GM21423 (cell line): ENCODE measurements at regions not wholly inside any gene's neighbourhood (a gene's known extent, or its start where the extent isn't known, plus 50 kb on each side); places are given as distances from the start of the nearest gene placed in this dataset.

Experiments used
- ATAC-seq: cut with Tn5 transposase; IDR thresholded peaks from one replicate; pipeline ENCODE4 v1.9.1; 2021; ENCODE audit warnings: mild to moderate bottlenecking, moderate library complexity; ENCODE audit not compliant: unreplicated experiment

DNA sequence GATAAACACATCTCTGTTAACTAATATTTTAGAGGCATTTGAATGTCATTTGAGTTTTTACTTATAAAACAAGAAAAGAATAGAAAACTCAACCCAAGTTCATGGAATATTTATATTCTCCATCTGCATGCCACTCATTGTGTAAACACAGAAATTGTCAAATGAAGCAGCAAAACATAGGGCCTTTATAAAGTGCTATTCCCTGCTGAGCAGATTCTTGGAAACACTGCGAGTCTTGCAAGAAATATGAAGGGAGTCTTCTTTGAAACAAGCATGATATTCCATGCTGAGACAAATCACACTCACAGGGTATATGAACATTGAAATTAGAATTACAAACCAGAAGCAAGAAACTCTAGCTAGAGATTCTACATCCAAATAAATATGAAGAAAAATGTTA, 655.8 kb downstream of the BRINP3 start:
- no peak for ATAC-seq

- no peak for ATAC-seq
Observed at GRCh38 chr1:189834813-189835212, 642.9 kb downstream of the BRINP3 start.

DNA sequence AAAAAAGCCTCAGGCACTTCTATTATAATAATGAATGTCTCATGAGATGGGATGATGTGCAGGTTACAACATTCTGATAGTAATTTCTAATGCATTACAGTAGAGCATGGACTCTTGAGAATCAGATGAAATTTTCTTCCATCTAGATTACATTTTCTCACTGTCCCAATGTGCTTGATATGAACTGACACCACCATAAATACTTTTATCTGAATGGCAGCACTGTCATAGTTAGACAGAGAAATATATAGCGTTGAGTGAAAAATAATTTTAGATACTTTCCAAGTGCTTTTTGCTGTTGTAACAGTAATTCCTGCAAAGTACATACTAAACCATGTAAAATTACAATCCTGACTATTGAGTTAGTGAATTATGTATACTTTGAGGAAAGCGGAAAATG, 630.1 kb downstream of the BRINP3 start:
- ATAC-seq: no peak

GRCh38 chr1:189851806-189852367, 625.8 kb downstream of the BRINP3 start:
- ATAC-seq: no peak

DNA sequence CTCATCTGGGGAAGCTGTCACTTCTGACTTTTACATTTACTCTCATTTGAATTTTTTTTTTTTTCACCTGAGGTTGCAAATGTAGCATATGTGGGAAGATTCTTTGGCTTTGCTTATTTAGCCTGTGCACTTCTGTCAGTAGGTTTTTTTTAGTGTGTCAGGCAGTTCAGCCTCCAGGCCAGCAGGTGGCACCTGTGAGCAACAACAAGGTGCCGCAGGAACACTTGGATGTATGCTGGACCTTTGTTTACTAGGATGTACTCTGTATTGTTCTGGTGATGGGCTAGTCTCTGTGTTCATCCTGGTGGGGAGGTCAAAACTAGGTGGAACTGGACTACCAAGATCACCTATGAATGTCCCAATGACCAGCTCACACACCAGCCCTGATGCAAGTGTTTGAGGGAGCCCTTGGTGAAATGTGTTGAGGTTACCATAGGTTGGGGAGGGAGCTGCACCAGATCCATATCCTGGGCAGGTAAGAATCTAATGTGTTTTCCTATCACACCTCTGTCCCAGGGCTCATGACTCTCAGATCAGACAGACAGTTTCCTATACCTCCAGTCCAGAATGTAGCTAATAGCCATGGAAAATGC, 618.2 kb downstream of the BRINP3 start:
- ATAC-seq: peak; percentile 64

- ATAC-seq: no peak
Observed at GRCh38 chr1:189866606-189867005, 611.1 kb downstream of the BRINP3 start.

DNA sequence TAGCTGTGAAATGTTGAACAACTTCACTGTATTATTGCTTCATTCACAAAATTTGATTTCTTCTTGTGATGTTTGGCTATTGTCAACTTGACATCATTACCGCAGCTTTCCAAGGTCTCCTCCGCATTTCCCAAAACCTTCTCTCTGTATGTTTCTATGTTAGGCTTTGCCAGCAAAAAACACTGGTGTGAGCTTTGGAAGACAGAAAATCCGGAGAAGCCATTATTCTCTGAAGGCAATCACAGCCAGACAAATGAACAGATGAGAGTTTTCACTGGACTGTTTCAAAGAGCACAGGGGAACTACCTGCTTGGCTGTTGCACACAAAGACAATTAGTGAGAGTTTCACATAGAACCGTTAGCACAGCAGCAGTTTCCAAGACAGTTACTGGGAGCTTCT, 609.6 kb downstream of the BRINP3 start:
- ATAC-seq: no peak

DNA sequence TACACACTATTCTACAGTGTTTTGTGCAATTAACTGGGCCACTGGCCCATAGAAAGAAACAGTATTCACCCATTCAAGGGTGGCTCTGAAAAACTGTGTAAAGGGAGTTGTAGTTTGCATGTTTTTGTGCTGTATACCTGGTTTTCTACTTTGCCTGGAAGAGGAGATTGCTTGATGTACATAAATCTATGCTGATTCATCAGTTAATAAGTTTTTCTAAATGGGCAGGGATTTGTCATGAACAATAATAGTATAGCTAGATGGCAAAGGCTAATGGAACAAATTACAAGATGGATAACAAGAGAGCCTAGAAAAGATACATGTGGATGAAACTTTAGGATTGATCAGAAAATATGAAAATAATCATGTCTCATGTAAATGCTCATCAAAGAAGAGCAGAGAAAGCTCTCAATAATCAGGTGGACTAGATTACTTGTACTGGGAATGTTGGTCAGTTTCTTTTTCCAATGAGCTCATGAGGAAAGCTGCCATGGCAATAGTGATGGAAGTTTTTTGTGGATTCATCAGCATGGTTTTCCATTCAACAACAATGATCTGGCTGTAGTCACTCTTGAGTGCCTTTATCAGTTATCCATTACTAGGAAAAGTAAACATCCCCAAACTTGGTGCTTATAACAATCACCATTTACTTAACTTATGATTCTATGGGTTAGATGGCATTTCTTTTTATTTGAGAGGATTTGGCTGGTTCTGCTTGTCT, 602.8 kb downstream of the BRINP3 start:
- no peak for ATAC-seq

GRCh38 chr1:189880135-189880534, 597.5 kb downstream of the BRINP3 start:
- no peak for ATAC-seq

DNA sequence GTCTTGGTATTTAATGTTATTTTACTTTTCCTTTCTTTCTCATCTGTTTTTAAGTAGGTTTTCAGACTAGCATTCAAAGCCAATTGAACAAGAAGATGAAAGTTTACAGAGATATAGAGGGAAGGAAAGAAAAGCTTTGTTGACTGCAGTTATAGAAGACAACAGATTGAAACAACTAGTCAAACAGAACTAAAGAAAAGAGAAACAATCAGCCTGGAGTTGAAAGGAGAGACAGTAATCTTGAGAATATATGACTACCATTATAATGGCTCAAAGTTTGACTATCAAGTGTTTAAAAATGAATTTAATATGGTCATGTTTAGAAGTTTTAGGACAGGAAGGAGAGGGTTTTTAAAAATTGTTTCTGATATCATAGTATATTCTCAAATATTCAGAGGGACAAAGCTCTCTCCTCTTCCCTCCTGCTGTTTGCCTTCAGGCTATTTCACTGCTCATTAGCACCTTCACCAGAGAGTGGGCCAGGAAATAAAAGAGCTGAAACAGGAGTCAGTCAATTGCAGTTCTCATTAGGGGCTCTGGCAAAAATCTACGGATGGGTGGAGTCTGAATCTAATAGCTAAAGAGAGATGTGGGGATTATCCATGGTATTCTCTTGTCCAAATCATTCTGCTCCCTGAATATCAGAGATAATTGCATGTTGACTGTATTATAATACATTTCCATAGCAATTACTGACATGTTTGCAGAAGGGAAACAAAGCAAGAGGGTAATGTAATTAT, 577.8 kb downstream of the BRINP3 start:
- ATAC-seq: no peak

- ATAC-seq: no peak
Observed at GRCh38 chr1:189904509-189904908, 573.2 kb downstream of the BRINP3 start.

DNA sequence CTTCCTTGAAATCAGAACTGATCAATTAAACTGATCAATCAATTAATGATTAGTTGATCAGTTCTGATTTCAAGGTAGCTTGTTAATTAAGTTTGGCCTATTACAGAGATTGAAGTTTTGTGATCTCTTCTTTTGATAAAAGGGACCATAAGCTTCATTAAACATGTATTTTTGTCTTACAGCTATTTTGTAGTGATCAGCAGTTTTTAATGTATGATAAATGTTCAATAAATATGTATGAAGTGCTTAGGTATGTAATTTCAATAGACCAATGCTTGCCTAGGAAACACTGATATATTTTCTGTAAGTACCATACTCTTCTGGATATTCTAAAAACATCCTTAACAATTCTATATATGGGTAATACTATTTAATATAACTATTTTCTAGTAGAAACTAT, 569.6 kb downstream of the BRINP3 start:
- ATAC-seq: no peak

GRCh38 chr1:189921613-189922012, 556.1 kb downstream of the BRINP3 start:
- ATAC-seq: no peak

DNA sequence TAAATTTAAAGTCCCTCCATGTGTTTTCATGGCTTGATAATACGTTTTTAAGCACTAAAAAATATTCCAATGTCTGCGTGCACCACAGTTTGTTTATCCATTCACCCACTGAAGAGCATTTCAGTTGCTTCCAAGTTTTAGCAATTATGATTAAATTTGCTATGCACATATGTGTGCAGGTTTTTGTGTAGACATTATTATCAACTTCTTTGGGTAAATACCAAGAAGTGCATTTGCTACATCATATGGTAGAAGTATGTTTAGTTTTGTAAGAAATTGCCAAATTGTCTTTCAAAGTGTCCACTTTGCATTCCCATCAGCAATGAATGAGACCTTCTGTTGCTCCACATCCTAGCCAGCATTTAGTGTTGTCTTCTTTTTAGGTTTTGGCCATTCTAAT, 550.0 kb downstream of the BRINP3 start:
- no peak for ATAC-seq

DNA sequence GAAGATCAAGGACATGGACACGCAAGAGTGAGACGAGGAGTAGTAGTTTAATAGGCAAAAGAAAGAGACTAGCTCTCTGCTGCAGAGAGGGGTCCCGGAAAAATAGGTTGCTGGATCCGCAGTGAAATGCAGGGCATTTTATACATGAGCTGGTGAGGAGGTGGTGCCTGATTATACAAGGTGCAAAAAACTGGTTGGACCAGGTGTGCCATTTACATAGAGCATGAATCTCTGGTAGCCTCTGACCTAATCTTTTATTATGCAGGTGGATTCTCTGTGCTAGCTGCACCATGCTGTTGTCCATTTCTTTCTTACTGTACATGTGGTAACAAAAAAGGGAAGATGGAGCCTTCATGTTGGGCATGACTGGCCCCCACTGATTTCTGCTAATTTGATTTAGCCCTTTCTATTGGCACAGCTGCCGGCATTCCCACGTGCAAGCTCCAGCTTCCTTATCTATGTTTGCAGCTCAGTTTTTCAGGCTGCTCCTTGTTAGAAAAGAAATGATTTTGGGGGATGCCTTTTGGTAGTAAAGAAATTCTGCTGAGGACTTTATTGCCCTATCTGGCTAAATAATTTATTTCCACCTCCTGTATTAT, 548.1 kb downstream of the BRINP3 start:
- ATAC-seq: no peak

GRCh38 chr1:189936861-189937260, 540.8 kb downstream of the BRINP3 start:
- ATAC-seq: no peak

DNA sequence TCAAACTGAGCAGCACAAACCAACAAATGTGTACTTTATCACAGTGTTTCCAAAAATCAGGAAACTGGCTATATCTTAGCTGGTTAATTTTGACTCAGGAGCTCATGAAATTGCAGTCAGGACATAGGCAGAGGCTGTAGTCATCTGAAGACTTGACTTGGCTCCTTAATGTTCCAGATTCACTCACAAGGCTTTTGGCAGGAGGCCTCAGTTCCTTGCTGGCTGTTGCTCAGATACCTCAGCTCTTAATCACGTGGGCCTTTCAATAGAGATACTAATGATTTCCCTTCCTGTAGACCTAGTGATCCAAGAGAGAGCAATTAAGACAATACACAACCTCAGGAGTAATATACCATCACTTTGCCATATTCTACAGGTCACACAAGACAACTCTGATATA, 537.7 kb downstream of the BRINP3 start:
- ATAC-seq: no peak

GRCh38 chr1:189941922-189942321, 535.7 kb downstream of the BRINP3 start:
- ATAC-seq: no peak

DNA sequence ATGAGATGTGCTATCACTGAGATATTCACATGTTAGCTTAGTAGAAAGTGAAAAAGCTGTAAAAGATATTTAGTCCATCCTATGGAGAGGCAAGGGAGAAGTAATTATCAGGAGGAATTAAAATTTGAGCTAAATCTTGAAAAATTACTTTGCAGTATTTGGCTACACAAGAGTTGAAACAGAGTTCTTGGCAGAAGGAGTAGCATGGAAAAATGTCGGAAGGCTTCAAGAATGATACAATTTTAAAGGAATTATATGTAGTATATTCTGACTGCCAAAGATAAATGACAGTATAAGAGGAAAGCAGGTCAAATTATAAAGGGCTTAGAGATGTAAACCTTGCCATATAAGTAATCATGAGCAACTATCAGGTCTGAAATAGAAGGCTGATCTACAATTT, 518.9 kb downstream of the BRINP3 start:
- no peak for ATAC-seq

DNA sequence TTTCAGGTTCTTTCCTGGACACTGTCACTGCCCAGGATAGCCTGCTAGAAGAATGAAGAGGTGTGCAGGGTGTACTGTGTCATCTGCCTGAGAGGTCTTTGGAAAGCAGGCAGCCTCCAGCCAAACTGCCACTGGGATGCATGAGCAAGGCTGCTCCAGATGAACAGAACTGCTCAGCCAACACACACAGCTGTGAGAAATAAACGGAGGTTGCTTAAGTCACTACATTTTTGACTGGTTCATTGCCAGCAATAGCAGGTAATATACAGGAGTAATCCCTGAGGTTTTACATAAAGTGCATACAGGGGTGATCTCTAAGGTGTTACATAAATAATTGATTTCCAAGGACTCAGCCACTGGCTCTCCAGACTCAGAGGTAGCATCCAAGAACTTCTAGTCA, 516.9 kb downstream of the BRINP3 start:
- ATAC-seq: no peak

DNA sequence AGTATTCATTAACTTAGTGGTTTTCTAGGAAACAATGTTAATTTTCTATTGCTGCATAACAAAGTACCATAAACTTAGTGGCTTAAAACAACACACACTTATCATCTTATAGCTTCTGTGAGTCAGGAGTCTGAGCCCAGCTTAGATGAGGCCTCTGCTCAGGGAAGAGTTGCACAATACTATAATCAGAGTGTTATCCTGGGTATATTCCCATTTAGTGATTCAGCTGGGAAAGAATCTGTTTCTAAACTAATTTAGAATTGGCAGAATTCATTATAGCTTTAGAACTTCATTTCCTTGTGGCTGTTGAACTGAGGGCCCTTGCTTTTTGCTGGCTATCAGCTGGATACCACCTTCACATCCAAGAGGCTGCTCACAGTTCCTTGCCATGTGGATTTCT, 515.5 kb downstream of the BRINP3 start:
- ATAC-seq: no peak
